ENCODE measurements at regions not wholly inside any gene's neighbourhood (a gene's known extent, or its start where the extent isn't known, plus 50 kb on each side); places are given as distances from the start of the nearest gene placed in this dataset.
A peak's percentile ranks its signal among the peaks of the same experiment; 100 is the strongest.

DNA sequence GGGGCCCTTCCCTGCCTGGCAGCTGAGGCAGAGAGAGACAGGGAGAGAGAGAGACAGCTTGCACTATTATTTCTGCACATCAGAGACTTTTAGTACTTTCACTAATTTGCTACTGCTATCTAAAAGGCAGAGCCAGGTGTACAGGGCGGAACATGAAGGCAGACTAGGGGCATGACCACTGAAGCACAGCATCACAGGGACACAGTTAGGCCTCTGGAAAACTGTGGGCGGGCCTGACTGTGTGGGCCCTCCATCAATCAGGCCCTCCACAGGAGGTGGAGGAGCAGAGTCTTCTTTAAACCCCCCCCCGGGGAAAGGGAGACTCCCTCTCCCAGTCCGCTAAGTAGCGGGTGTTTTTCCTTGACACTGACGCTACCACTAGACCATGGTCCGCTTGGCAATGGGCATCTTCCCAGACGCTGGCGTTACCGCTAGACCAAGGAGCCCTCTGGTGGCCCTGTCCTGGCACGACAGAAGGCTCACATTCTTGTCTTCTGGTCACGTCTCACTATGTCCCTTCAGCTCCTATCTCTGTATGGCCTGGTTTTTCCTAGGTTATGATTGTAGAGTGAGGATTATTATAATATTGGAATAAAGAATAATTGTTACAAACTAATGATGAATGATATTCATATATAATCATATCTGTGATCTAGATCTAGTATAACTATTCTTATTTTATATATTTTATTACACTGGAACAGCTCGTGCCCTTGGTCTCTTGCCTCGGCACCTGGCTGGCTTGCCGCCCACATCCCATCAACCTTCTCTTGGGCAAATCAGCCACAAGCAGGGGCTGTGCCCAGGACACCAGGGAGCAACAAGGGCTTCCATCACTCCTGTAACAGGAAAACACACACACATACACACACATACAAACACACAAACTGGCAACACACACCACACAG, 60.7 kb upstream of the PPP2R2D start:
- DNase-seq (ENCODE audit: extremely low read depth, low read depth) = peak; percentile 45

DNA sequence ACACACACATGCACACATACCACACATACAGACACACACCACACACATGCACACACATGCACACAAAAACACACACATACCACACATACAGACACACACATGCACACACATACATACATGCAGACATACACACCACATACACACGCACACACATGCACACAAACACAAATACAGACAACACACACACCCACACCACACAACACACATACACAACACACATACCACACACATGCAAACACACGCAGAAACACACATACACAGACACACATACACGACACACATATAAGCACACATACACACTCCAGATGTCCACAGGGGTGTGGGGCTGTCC, 60.1 kb upstream of the PPP2R2D start:
- DNase-seq (ENCODE audit: extremely low read depth, low read depth) = no peak

DNA sequence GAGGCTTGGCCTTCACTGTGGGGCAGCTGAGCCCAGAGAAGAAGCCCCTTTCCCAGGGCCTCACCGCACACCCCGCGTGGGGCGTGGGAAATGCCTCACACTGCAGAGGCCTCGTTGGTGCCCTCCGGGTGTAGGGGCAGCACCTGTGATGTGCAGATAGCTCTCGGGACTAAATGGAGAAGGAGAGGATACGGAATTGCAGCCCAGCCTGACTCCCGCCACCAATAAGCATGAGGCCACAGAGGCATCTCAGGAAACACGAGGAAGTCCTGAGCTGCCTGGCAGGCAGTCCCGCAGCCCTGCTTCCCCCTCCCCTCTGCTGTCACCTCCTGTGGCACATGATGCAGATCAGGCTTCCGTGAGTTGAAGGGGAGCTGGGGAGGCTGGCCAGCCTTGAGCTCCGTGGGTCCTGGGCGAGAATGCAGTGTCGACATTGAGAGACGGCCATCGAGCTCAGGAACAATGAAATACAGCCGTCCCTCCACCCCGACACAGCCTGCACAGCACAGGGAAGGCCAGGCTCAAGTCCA, 59.6 kb upstream of the PPP2R2D start:
- DNase-seq (ENCODE audit: extremely low read depth, low read depth) = no peak

DNA sequence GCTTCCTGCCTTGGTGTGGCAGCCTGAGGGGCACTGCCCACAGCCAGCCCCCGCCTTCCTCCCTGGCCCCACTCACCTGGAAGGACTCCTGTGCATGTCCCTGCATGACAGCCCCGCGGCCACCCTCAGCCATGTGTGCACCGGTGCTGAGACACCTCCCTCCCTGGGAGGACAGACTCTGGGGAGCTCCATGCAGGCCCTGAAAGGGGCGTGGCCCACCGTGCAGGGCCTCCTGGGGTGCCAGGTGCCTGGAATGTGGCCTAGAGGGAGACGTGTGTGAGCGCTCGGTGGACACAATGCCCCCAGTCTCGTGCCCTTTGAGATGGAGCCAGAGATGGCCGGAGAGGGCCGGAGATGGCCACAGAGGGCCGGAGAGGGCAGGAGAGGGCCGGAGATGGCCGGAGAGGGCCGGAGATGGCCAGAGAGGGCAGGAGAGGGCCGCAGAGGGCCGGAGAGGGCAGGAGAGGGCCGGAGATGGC, 59.1 kb upstream of the PPP2R2D start:
- DNase-seq (ENCODE audit: extremely low read depth, low read depth) = no peak

GRCh38 chr10:131842351-131843088, 58.3 kb upstream of the PPP2R2D start:
- no peak for DNase-seq (ENCODE audit: extremely low read depth, low read depth)

GRCh38 chr10:131843089-131843595, 57.7 kb upstream of the PPP2R2D start:
- no peak for DNase-seq (ENCODE audit: extremely low read depth, low read depth)

GRCh38 chr10:131843881-131844284, 56.9 kb upstream of the PPP2R2D start:
- no peak for DNase-seq (ENCODE audit: extremely low read depth, low read depth)

DNA sequence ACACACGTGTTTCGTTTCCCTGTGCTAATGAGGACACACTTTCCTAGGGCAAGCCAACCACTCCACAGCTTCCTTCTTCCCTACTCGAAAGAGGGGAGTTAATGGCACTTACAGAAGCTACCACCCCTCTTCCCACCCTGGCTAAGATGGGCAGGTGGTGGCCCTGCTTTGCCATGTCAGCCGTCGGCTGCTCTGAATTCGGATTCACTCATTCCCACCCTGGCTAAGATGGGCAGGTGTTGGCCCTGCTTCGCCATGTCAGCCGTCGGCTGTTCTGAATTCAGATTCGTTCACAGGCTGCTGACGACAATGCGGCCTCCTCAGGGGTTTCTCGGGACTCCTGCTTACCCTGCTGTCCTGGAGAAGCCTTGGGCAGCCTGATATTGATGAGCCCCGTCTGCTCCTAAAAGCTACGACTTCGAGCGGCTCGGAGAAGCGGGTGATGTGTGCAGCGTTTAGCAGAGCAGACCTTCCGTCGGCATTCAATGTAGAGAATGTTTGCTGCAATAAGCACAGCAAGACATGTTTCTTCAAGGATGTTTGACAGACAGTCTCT, 56.2 kb upstream of the PPP2R2D start:
- no peak for DNase-seq (ENCODE audit: extremely low read depth, low read depth)

DNA sequence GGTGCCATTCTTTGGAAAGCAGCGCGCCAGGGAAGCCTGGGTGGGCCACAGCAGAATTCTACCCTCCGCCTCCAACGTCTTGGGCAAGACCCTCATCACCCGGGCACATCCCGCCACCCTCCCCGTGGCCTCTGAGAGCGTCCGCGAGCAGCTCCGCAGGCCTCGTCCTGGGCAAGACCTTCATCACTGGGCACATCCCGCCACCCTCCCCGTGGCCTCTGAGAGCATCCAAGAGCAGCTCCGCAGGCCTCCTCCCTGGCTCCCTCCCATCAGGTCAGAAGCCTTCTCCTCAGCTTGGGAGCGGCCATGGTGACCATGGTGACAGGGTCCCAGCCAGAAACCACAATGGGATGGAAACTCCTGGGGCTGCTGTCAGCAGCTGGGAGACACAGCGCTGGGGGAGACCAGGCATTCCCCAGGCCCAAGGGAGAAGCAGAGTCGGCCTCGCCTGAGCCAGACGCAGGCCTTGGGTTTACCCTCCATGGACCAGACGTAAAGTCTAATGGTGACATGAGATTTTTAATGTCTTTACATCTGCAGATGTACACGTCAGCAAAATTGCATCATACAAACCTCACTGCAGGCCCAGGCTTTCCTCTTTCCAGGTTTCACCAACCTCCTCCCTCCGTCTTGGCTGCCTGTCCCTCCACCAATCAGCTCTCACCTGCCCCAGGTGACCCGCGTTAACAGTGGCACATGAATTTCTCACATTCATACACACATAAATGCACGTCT, 55.1 kb upstream of the PPP2R2D start:
- no peak for DNase-seq (ENCODE audit: extremely low read depth, low read depth)

DNA sequence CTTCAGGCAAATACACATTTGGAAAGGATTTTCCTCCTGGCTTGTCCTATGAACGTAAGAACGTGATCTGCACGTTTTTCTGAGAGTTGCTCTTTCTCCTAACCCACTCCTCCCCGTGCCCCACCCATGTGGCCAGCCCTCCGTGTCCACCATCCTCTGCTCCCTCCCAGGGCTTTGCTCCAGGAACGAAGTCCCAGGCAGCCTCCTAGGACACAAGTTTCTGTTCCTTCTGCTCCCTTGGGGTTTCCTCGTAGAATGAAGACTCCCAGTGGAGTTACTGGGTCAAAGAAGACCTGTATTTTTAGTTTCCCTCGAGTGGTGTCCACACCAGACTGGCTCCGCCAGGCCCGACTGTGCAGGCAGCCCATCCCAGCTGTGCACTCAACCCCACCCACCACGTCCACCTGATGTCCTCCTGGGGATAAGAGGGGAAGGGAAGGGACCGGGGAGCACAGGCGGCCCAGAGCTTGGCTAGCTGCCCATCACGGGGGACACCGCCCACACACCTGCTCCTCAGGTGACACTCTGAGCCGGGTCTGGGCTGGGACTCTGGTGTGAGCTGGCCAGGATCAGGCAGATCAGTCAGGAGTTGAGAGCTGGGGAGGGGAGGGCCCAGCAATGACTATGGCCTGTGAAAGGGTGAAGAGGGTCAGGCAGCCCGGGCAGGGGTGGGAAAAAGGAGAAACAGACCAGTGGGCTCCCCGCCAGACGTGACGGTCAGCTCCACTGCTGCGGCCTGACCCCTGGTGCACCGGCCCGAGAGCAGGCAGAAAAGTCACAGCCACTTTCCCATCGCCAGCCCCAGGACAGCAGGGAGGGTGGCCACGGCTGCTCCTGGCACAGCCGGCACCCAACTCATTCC, 54.3 kb upstream of the PPP2R2D start:
- no peak for DNase-seq (ENCODE audit: extremely low read depth, low read depth)

DNA sequence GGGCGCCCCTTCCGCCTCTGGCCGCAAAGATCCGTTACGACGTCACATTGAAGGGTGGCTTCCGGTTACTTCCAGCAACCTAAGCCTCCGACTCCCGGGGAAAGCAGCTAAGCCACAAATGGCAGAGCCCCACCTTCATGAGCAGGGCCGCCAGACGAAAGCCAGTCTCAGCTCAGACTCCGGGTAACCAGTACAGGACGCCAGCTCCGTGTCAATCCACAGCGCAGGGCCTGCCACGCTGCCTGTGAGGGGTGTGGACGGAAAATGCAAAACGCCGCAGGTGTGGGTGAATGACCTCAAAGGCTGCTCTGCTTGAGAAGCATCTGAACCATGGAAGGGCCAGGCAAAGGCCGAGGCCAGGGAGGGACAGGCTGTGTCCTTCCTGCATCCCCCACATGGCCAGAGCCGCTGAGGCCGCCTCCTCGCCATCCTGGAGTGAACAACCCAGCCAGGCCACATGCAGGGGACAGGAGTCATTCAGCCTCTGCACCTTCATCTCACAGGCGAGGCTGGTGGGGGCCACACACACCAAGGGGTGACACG, 53.5 kb upstream of the PPP2R2D start:
- no peak for DNase-seq (ENCODE audit: extremely low read depth, low read depth)

DNA sequence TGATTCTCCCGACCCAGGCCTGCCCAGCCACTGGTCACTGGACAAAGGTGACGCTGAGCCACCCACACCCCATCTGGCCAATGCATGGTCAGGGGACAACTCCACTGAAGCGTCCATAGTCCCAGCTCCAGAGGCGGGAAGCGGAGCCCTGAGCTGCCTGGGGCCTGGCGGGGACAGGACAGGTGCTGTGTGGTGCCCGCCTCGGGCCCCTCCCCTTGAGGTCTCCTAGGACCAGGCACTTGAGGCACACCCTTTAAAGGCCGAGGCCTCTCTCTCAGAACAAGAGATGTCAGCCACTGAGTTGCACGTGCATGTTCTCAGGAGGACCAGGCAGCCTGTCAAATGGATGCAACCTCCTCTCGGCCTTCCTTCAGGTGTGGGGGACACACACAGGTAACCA, 52.5 kb upstream of the PPP2R2D start:
- no peak for DNase-seq (ENCODE audit: extremely low read depth, low read depth)

DNA sequence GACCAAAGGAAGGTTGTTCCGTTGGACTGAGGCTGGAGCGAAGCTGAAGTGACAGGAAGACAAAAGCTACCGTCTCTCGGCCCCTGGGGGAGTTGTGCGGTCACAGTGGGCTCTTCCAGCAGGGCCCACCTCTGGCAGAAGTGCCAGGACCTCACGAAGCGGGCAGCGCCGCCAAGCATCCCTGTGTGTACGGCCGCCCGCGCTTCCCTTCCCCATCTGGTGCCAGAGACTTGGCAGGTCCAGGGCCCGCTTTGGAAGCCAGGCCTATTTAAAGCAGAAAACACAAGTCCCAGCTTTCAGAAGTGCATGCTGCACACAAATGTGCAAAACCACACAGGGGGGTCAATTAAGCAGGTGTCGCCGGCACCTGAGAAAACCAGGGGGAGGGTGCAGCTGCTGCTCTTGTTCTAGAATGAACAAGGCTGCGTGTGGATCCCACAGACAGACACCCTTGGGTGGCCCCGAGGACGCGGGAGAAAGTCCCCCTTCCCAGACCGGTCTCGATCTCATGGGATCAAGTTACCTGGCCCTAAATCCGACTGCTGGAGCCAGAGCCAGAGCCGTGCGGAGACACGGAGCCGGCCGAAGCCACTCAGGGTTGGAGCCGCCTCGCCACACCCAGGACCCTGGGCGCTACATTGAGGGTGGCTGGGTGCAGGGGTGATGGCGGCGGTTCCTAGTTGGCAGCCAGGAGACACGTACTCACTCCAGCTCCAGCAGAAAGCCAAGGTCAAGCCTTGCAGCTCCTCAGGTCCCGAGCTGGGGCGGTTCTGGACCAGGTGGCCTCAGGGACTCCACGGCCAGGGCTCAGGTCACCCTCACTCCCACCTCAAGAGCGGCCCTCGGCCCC, 51.8 kb upstream of the PPP2R2D start:
- no peak for DNase-seq (ENCODE audit: extremely low read depth, low read depth)

DNA sequence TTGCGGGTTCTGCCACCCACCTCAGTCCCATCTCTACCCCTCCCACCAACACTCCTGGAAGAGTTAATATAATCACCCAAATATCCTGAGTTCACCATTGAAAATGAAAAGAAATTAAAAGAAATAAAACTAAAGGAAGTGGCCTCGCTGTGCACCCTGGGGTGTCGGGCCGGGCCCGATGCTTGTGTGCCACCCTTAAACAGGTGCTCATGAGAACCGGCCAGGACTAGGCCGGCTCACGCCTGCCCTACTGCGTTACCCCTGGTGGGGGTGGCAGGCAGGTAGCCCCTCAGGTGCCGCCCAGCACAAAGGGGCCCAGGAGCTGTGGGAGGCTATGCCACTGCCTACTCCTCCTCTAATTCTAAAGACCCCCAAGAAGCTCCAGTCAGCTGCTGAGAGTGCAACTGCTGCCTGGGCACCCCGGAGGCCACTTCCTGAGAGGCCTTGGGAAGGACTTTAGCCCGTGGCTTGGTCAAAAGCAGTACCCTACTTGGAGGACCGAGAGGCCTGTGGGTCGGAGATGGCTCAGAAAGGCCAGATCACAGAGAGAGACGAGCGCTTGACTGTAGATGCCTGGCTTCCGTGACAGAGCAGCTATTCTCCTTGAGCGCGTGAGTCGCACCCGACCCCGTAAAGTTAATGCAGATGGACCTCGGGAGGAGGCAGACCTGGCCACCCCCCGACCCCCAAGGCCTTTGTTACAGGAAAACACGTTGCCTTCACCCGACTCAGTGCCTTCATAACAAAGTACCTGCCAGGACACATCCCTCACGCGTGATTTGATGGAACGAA, 51.0 kb upstream of the PPP2R2D start:
- no peak for DNase-seq (ENCODE audit: extremely low read depth, low read depth)

GRCh38 chr10:131850383-131850870, 50.4 kb upstream of the PPP2R2D start:
- no peak for DNase-seq (ENCODE audit: extremely low read depth, low read depth)
